HUES48 (cell line): ENCODE measurements at regions not wholly inside any gene's neighbourhood (a gene's known extent, or its start where the extent isn't known, plus 50 kb on each side); places are given as distances from the start of the nearest gene placed in this dataset.

Experiments
- H3K27ac ChIP-seq: one replicate; pipeline ENCODE4 v1.7.0; 2013; ENCODE audit warnings: low read depth, low read length, inconsistent platforms
- H3K27me3 ChIP-seq: 2 replicates; pipeline ENCODE4 v1.6.1; 2013; ENCODE audit warnings: mild to moderate bottlenecking, low read length; ENCODE audit not compliant: control insufficient read depth, insufficient read depth
- H3K36me3 ChIP-seq: 2 replicates; pipeline ENCODE4 v1.6.1; 2013; ENCODE audit warnings: low read length; ENCODE audit not compliant: control insufficient read depth, insufficient read depth
- H3K4me1 ChIP-seq: 2 replicates; pipeline ENCODE4 v1.6.1; 2013; ENCODE audit warnings: mild to moderate bottlenecking, low read length; ENCODE audit not compliant: control insufficient read depth, insufficient read depth
- H3K4me3 ChIP-seq: 2 replicates; pipeline ENCODE4 v1.5.1; 2013; ENCODE audit warnings: mild to moderate bottlenecking, low read depth, low read length
- H3K9ac ChIP-seq: 2 replicates; pipeline ENCODE4 v1.6.1; 2013; ENCODE audit warnings: mild to moderate bottlenecking, low read depth, low read length, moderate library complexity
- H3K9me3 ChIP-seq: 2 replicates; pipeline ENCODE4 v1.6.1; 2013; ENCODE audit warnings: low read length; ENCODE audit not compliant: control insufficient read depth, insufficient read depth

- Histone ChIP-seq H3K9me3 (peaks cover 5% of the 10 kb centered on the region; the same call in 1 of the 2 replicates), H3K9ac (no peak overlapping the region), H3K4me1 (peaks cover 8% of the 10 kb centered on the region), H3K27ac (no peak overlapping the region), H3K4me3 (no peak overlapping the region), H3K36me3 (no peaks in the 10 kb centered on the region), H3K27me3 (no peaks in the 10 kb centered on the region)
Observed at GRCh38 chr4:100084892-100085291, 105.4 kb downstream of the DDIT4L start.

DNA sequence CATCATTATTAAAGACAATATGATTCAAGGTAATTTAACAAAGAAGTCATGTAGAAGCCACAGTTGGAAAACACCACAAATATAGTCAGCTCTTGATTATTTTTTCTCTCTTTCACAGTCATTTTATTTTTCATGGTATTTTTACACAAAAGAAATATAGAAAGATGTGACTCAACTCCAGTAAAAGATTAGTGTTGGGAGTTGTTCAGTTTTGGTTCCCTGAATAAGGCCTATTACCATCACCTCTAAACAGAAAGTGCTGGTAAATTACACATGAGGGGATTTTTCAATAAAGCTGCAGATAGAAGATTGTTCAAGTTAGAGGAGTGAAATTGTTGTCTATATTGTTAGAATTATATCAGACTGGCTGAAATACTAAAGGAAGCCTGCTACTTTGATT, 107.0 kb downstream of the DDIT4L start:
- Histone ChIP-seq H3K36me3 (no peaks in the 10 kb centered on the region), H3K9me3 (peaks cover 5% of the 10 kb centered on the region; the same call in 1 of the 2 replicates), H3K4me3 (no peak overlapping the region), H3K9ac (no peak overlapping the region), H3K27ac (no peak overlapping the region), H3K4me1 (peaks cover 8% of the 10 kb centered on the region), H3K27me3 (no peaks in the 10 kb centered on the region)

DNA sequence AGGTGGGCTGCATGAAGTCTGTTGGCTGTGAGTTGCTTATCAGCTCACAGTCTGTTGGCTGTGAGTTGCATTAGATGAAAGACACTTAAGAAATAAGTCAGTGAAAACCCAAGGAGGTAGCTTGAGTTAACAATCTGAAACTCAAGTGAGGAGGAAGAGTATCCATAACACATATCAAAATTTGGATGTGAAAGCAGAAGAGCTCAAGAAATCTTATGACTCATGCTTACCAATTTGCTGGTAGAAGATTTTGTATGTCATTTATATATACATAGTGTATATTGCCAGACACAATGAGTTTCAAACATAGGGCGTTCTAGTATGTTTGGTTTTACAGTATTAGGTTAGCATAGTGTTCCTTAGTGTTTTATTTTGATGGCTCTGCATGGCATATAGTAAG, 107.4 kb downstream of the DDIT4L start:
- H3K4me1 ChIP-seq = peaks cover 8% of the 10 kb centered on the region
- H3K27ac ChIP-seq = no peak overlapping the region
- no peaks in the 10 kb centered on the region for H3K27me3 ChIP-seq
- H3K9me3 ChIP-seq = peaks cover 5% of the 10 kb centered on the region; the same call in 1 of the 2 replicates
- H3K36me3 ChIP-seq = no peaks in the 10 kb centered on the region
- H3K4me3 ChIP-seq = no peak overlapping the region
- H3K9ac ChIP-seq = no peak overlapping the region

- H3K4me3 ChIP-seq = no peak overlapping the region
- H3K9ac ChIP-seq = no peak overlapping the region
- H3K4me1 ChIP-seq = no peaks in the 10 kb centered on the region
- H3K27me3 ChIP-seq = no peaks in the 10 kb centered on the region
- peaks cover 5% of the 10 kb centered on the region; the same call in 1 of the 2 replicates for H3K9me3 ChIP-seq
- H3K36me3 ChIP-seq = no peaks in the 10 kb centered on the region
- no peak overlapping the region for H3K27ac ChIP-seq
Observed at GRCh38 chr4:100081491-100081890, 108.8 kb downstream of the DDIT4L start.

DNA sequence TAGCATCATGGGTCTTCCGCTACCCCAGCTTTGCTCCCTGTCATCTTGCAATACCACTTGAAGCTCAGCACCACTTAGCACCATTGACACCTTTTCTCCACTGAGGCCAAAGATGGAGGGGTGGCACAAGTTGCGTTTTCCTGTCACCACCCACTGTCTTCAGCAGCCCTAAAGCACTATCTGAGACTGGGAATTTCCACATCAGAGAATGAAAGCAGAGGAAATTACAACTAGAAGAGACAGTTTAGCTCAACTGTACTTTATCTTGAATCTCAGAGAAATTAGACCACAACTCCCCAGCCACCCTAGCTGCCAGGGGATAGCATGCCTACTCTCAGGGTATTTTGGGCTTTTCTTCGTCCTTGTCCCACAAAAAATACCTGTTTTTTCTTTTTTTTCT, 111.0 kb downstream of the DDIT4L start:
- H3K36me3 ChIP-seq = no peaks in the 10 kb centered on the region
- no peak overlapping the region for H3K27ac ChIP-seq
- H3K27me3 ChIP-seq = no peaks in the 10 kb centered on the region
- H3K4me1 ChIP-seq = no peaks in the 10 kb centered on the region
- H3K9ac ChIP-seq = no peak overlapping the region
- no peaks in the 10 kb centered on the region for H3K9me3 ChIP-seq
- no peak overlapping the region for H3K4me3 ChIP-seq

DNA sequence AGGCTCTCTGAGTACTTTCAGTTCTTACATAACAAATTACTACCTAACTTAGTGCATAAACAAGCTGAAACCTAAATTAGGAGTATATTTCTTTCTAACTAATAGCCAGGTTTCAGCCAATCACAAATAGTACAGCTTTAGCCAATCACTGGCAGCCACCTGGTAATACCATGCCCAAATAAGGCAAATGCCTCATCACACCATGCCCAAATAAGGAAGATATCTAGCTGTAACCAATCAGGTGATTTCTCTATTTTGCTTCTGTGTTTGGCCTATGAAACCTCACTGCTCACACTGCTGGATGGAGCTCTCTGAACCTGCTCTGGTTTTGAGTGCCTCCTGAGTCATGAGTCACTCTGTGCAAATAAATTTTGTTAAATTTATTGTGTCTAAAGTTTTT, 113.5 kb downstream of the DDIT4L start:
- H3K27ac ChIP-seq = no peak overlapping the region
- H3K9ac ChIP-seq = no peak overlapping the region
- H3K36me3 ChIP-seq = no peaks in the 10 kb centered on the region
- no peaks in the 10 kb centered on the region for H3K27me3 ChIP-seq
- H3K4me3 ChIP-seq = no peak overlapping the region
- no peaks in the 10 kb centered on the region for H3K4me1 ChIP-seq
- H3K9me3 ChIP-seq = no peaks in the 10 kb centered on the region

DNA sequence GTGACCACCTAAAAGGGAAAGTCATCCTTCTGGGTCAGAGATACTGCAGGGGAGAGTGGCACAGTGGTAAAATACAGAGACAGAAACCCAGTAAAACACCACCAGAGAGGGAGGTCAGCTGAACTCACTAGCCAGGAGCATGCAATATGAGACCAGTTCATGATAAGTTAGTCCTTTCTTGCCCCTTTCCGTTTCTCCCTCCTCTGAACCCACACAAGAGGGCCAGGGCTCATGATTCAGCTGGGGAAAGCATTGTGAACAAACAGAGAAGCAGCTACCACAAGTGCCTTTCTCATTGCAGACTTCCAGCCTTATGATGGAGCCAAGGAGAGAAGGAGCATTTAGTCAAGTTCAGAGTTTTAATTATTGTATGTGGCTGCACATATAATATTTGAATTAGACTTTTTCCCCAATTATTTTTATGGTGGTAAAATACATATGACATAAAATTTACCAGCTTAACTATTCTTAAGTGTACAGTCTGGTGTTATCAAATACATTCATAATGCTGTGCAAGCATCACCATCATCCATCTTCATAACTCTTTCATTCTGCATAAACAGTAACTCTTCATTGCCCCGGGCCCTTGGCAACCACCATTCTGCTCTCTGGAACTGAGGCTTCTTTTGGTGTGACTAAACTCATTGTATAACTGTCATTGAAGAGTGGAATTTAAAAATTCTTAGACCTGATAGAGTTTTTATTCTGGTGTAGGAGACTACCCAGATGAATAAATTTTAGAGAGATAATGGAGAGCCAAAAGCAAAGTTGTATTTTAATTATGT, 114.6 kb downstream of the DDIT4L start:
- no peak overlapping the region for H3K9ac ChIP-seq

DNA sequence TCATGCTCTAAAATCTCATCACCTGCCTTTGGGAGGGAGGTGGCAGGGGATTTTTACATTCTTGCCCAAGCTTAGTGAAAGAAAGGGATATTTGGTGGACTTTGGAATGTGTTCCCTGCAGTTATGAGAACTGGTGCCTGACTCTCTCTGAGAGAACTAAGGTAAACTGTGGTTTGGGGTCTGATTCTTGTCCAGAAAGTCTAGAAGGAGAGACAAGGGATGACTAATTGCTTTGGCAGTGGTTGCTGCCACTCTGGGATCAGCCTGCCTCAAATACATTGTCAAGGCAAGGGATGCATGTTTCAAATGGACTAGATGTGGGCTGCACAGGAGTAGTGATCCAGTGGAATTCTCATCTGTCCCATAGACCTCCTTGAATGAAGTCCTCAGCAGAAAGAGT, 115.2 kb downstream of the DDIT4L start:
- Histone ChIP-seq H3K9ac (no peak overlapping the region), H3K36me3 (no peaks in the 10 kb centered on the region), H3K4me3 (no peak overlapping the region), H3K27ac (no peak overlapping the region), H3K27me3 (no peaks in the 10 kb centered on the region), H3K4me1 (no peaks in the 10 kb centered on the region), H3K9me3 (no peaks in the 10 kb centered on the region)

More for the DNA sequence above, 114.6 kb downstream of the DDIT4L start:
- H3K4me3 ChIP-seq = no peak overlapping the region
- H3K4me1 ChIP-seq = no peaks in the 10 kb centered on the region
- no peaks in the 10 kb centered on the region for H3K27me3 ChIP-seq
- no peaks in the 10 kb centered on the region for H3K36me3 ChIP-seq
- H3K27ac ChIP-seq = no peak overlapping the region
- no peaks in the 10 kb centered on the region for H3K9me3 ChIP-seq

GRCh38 chr4:100071506-100071905, 118.8 kb downstream of the DDIT4L start:
- no peak overlapping the region for H3K9ac ChIP-seq
- H3K27ac ChIP-seq = no peak overlapping the region
- no peaks in the 10 kb centered on the region for H3K36me3 ChIP-seq
- H3K27me3 ChIP-seq = no peaks in the 10 kb centered on the region
- H3K4me3 ChIP-seq = no peak overlapping the region
- H3K9me3 ChIP-seq = no peaks in the 10 kb centered on the region
- no peaks in the 10 kb centered on the region for H3K4me1 ChIP-seq

DNA sequence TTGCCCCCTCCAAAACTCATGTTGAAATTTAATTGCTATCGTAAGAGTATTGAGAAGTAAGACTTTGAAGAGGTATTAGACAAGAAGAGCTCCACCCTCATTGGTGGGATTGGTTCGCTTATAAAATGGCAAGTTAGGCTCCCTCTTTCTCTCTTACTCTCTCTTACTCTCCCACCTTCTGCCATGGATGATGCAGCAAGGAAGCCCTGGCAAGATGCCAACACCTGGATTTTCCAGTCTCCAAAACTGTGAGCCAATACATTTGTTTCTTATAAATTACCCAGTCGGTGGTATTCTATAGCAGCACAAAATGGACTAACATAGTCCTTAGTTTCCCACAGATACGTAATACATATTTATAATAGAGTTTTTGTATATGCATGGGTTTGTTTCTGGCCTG, 119.4 kb downstream of the DDIT4L start:
- Histone ChIP-seq H3K27ac (no peak overlapping the region), H3K4me3 (no peak overlapping the region), H3K36me3 (no peaks in the 10 kb centered on the region), H3K9ac (no peak overlapping the region), H3K9me3 (no peaks in the 10 kb centered on the region), H3K4me1 (no peaks in the 10 kb centered on the region), H3K27me3 (no peaks in the 10 kb centered on the region)

DNA sequence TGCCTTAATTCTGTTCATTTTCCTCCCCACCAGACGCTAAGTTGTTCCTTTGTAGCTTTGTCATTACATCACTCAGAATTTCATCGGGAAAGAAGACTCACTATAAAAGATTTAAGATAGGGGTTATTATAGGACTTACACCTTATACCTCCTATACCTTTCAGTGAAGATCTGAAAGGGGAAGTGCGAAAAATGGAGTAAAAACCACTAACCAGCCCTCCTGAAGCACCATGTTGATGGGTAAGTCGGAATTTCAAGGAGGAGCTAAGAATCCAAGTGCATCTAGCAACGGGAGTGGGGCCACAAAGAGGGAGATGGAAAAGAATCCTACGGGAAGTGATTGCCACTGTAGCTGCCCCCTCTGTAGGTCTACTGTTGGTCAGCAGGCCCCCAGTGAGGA, 119.1 kb upstream of the H2AZ1 start:
- Histone ChIP-seq H3K9me3 (no peaks in the 10 kb centered on the region), H3K27me3 (no peaks in the 10 kb centered on the region), H3K4me3 (no peak overlapping the region), H3K4me1 (no peaks in the 10 kb centered on the region), H3K9ac (no peak overlapping the region), H3K36me3 (no peaks in the 10 kb centered on the region), H3K27ac (no peak overlapping the region)
